ENCODE measurements at regions not wholly inside any gene's neighbourhood (a gene's known extent, or its start where the extent isn't known, plus 50 kb on each side); places are given as distances from the start of the nearest gene placed in this dataset.

DNA sequence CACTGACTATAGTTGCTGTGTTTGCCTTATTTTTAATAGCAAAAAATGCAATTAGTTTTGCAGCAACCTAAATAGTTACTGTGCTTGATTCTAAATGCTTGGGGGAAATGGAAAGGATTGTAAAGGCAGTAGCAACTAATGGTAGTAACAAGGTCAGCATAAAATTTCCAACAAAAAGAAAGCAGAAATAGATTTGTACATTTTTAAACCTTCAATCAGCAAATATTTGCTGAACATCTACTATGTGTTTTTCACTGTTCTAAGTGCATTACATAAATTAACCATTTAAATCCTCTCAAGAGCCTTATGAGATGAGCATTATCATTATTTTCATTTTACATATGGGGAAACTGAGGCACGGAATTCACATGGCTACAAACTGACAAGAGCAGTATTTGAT, 308.0 kb upstream of the UBE2E3 start:
- CTCF ChIA-PET = no interaction called here
- H3K4me1 ChIP-seq (ENCODE audit: control insufficient read depth, insufficient read depth, low read length) = no peaks in the 10 kb centered on the region
- DNase-seq (ENCODE audit: low read depth, low spot score) = no peak
- H3K4me3 ChIP-seq (ENCODE audit: low read depth in 2 of 2, low read length in 2 of 2) = no peak overlapping the region
- ATAC-seq = no peak
- H3K27ac ChIP-seq (ENCODE audit: low read length) = no peak overlapping the region
- no peaks in the 10 kb centered on the region for H3K36me3 ChIP-seq (ENCODE audit: control insufficient read depth, insufficient read depth, low read length)
- TF ChIP-seq, protein P1, sequence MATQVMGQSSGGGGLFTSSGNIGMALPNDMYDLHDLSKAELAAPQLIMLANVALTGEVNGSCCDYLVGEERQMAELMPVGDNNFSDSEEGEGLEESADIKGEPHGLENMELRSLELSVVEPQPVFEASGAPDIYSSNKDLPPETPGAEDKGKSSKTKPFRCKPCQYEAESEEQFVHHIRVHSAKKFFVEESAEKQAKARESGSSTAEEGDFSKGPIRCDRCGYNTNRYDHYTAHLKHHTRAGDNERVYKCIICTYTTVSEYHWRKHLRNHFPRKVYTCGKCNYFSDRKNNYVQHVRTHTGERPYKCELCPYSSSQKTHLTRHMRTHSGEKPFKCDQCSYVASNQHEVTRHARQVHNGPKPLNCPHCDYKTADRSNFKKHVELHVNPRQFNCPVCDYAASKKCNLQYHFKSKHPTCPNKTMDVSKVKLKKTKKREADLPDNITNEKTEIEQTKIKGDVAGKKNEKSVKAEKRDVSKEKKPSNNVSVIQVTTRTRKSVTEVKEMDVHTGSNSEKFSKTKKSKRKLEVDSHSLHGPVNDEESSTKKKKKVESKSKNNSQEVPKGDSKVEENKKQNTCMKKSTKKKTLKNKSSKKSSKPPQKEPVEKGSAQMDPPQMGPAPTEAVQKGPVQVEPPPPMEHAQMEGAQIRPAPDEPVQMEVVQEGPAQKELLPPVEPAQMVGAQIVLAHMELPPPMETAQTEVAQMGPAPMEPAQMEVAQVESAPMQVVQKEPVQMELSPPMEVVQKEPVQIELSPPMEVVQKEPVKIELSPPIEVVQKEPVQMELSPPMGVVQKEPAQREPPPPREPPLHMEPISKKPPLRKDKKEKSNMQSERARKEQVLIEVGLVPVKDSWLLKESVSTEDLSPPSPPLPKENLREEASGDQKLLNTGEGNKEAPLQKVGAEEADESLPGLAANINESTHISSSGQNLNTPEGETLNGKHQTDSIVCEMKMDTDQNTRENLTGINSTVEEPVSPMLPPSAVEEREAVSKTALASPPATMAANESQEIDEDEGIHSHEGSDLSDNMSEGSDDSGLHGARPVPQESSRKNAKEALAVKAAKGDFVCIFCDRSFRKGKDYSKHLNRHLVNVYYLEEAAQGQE (IDR thresholded peaks at IDR 0.05; ENCODE audit: insufficient read depth in 1 of 2, low read depth in 2 of 2, low read length in 1 of 2) = no peak
- TF ChIP-seq, protein P2, sequence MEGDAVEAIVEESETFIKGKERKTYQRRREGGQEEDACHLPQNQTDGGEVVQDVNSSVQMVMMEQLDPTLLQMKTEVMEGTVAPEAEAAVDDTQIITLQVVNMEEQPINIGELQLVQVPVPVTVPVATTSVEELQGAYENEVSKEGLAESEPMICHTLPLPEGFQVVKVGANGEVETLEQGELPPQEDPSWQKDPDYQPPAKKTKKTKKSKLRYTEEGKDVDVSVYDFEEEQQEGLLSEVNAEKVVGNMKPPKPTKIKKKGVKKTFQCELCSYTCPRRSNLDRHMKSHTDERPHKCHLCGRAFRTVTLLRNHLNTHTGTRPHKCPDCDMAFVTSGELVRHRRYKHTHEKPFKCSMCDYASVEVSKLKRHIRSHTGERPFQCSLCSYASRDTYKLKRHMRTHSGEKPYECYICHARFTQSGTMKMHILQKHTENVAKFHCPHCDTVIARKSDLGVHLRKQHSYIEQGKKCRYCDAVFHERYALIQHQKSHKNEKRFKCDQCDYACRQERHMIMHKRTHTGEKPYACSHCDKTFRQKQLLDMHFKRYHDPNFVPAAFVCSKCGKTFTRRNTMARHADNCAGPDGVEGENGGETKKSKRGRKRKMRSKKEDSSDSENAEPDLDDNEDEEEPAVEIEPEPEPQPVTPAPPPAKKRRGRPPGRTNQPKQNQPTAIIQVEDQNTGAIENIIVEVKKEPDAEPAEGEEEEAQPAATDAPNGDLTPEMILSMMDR (IDR thresholded peaks at IDR 0.05) = no peak
- TF ChIP-seq TCF7L2 (IDR thresholded peaks at IDR 0.05; ENCODE audit: low read depth, low read length) (no peak), SIN3A (IDR thresholded peaks at IDR 0.05; ENCODE audit: borderline replicate concordance, insufficient read depth, low read depth, low read length) (no peak), POLR2AphosphoS5 (IDR thresholded peaks at IDR 0.05; ENCODE audit: low read depth, low read length) (no peak)
- no peaks in the 10 kb centered on the region for H3K27me3 ChIP-seq (ENCODE audit: control insufficient read depth, insufficient read depth, low read length)
- POLR2A ChIA-PET = no interaction called here
- intact Hi-C loops (cut with micrococcal nuclease; ENCODE audit: unreplicated experiment) (no loop called here), in situ Hi-C loops (cut with HindIII; ENCODE audit: low pct_unique_long_range_greater_than_20kb, low sequenced_read_pairs) (no loop called here)
- H3K9me3 ChIP-seq (ENCODE audit: control insufficient read depth, insufficient read depth, low read depth, low read length) = no peaks in the 10 kb centered on the region
- BruUV-seq (replicated peaks) = no TSS peak

GRCh38 chr2:180670302-180671003, 310.0 kb upstream of the UBE2E3 start:
- Histone ChIP-seq H3K36me3 (ENCODE audit: control insufficient read depth, insufficient read depth, low read length) (no peaks in the 10 kb centered on the region), H3K4me3 (ENCODE audit: low read depth in 2 of 2, low read length in 2 of 2) (no peak overlapping the region), H3K4me1 (ENCODE audit: control insufficient read depth, insufficient read depth, low read length) (no peaks in the 10 kb centered on the region), H3K9me3 (ENCODE audit: control insufficient read depth, insufficient read depth, low read depth, low read length) (no peaks in the 10 kb centered on the region), H3K27me3 (ENCODE audit: control insufficient read depth, insufficient read depth, low read length) (no peaks in the 10 kb centered on the region), H3K27ac (ENCODE audit: low read length) (no peak overlapping the region)
- TF ChIP-seq, protein P2 (IDR thresholded peaks at IDR 0.05) = no peak
- TF ChIP-seq SIN3A (IDR thresholded peaks at IDR 0.05; ENCODE audit: borderline replicate concordance, insufficient read depth, low read depth, low read length) (no peak), POLR2AphosphoS5 (IDR thresholded peaks at IDR 0.05; ENCODE audit: low read depth, low read length) (no peak), TCF7L2 (IDR thresholded peaks at IDR 0.05; ENCODE audit: low read depth, low read length) (no peak)
- TF ChIP-seq, protein P1 (IDR thresholded peaks at IDR 0.05; ENCODE audit: insufficient read depth in 1 of 2, low read depth in 2 of 2, low read length in 1 of 2) = no peak
- ATAC-seq = no peak
- no TSS peak for BruUV-seq (replicated peaks)
- DNase-seq (ENCODE audit: low read depth, low spot score) = no peak
- intact Hi-C loops (cut with micrococcal nuclease; ENCODE audit: unreplicated experiment) = no loop called here
- in situ Hi-C loops (cut with HindIII; ENCODE audit: low pct_unique_long_range_greater_than_20kb, low sequenced_read_pairs) = no loop called here
- CTCF ChIA-PET = no interaction called here
- POLR2A ChIA-PET = no interaction called here
